ENCODE measurements at regions not wholly inside any gene's neighbourhood (a gene's known extent, or its start where the extent isn't known, plus 50 kb on each side); places are given as distances from the start of the nearest gene placed in this dataset.
A peak's percentile ranks its signal among the peaks of the same experiment; 100 is the strongest.

GRCh38 chr20:21019468-21019813 is 86.7 kb downstream of the LINC00237 start (continued):
- TF ChIP-seq ZSCAN31 (CRISPR knock-in tag; IDR thresholded peaks at IDR 0.05; ENCODE audit: low read depth) (0 out of 2 replicates have a peak, but pooled peaks have one; percentile 21), CENPX (CRISPR knock-in tag; IDR thresholded peaks at IDR 0.05) (no peak), WIZ (CRISPR knock-in tag; IDR thresholded peaks at IDR 0.05) (no peak), ZNF136 (CRISPR knock-in tag; IDR thresholded peaks at IDR 0.05; ENCODE audit: low read depth) (peak; percentile 47; the same call in 1 of the 2 replicates)
- TF ChIP-seq, protein P1, sequence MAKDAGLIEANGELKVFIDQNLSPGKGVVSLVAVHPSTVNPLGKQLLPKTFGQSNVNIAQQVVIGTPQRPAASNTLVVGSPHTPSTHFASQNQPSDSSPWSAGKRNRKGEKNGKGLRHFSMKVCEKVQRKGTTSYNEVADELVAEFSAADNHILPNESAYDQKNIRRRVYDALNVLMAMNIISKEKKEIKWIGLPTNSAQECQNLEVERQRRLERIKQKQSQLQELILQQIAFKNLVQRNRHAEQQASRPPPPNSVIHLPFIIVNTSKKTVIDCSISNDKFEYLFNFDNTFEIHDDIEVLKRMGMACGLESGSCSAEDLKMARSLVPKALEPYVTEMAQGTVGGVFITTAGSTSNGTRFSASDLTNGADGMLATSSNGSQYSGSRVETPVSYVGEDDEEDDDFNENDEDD (CRISPR knock-in tag; IDR thresholded peaks at IDR 0.05; ENCODE audit: borderline replicate concordance), result 0 out of 2 replicates have a peak, but pooled peaks have one; percentile 18

DNA sequence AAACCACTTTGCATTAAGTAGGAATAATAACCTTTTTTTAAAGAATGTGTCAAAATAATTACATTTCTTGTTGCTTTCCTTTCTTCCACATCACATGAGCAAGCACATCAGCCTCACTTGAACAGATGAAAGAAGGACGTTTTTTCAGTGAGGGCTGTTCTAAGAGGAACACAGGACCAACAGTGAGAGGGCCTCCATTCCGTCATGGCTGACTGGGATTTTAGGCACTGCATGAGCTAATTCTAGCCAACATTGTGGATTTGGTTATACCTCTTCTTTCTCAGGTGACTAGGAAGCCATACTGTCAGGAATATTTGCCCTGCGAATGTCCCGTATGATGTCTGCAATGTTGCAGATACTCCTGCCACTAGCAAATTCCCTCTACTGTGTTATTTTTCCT is 87.6 kb downstream of the LINC00237 start:
- in situ Hi-C loops (cut with HindIII; ENCODE audit: extremely low pct_ligation_motif_present, low pct_unique_long_range_greater_than_20kb) (no loop called here), intact Hi-C loops (cut with micrococcal nuclease; ENCODE audit: unreplicated experiment) (loop anchor here (5.0 kb wide), 2 partner anchors 46 to 156 kb away; no protein-coding TSS in a partner anchor)
- no peak for FAIRE-seq
- TF ChIP-seq ZNF773 (CRISPR knock-in tag; IDR thresholded peaks at IDR 0.05; ENCODE audit: borderline replicate concordance) (no peak), TARDBP (CRISPR knock-in tag; IDR thresholded peaks at IDR 0.05) (no peak), SATB2 (CRISPR knock-in tag; IDR thresholded peaks at IDR 0.05) (no peak), ZNF644 (CRISPR knock-in tag; IDR thresholded peaks at IDR 0.05; ENCODE audit: low read depth) (no peak), ZNF24 (IDR thresholded peaks at IDR 0.05) (no peak), AGO1 (IDR thresholded peaks at IDR 0.05; ENCODE audit: low read depth, low read length, poor library complexity, severe bottlenecking) (no peak), NFE2 (CRISPR knock-in tag; IDR thresholded peaks at IDR 0.05) (no peak), ZIK1 (CRISPR knock-in tag; IDR thresholded peaks at IDR 0.05; ENCODE audit: borderline replicate concordance, low read depth) (no peak), FOXA3 (CRISPR knock-in tag; IDR thresholded peaks at IDR 0.05) (no peak), SNRNP70 (IDR thresholded peaks at IDR 0.05; ENCODE audit: low read depth, low read length) (no peak), GZF1 (CRISPR knock-in tag; IDR thresholded peaks at IDR 0.05) (no peak), ZNF180 (CRISPR knock-in tag; IDR thresholded peaks at IDR 0.05; ENCODE audit: borderline replicate concordance, low read depth) (no peak), NFIC (IDR thresholded peaks at IDR 0.05; ENCODE audit: low read length) (no peak), ZNF563 (CRISPR knock-in tag; IDR thresholded peaks at IDR 0.05) (no peak), JUNB (CRISPR knock-in tag; IDR thresholded peaks at IDR 0.05; ENCODE audit: borderline replicate concordance) (no peak)
- TF ChIP-seq, protein P2, sequence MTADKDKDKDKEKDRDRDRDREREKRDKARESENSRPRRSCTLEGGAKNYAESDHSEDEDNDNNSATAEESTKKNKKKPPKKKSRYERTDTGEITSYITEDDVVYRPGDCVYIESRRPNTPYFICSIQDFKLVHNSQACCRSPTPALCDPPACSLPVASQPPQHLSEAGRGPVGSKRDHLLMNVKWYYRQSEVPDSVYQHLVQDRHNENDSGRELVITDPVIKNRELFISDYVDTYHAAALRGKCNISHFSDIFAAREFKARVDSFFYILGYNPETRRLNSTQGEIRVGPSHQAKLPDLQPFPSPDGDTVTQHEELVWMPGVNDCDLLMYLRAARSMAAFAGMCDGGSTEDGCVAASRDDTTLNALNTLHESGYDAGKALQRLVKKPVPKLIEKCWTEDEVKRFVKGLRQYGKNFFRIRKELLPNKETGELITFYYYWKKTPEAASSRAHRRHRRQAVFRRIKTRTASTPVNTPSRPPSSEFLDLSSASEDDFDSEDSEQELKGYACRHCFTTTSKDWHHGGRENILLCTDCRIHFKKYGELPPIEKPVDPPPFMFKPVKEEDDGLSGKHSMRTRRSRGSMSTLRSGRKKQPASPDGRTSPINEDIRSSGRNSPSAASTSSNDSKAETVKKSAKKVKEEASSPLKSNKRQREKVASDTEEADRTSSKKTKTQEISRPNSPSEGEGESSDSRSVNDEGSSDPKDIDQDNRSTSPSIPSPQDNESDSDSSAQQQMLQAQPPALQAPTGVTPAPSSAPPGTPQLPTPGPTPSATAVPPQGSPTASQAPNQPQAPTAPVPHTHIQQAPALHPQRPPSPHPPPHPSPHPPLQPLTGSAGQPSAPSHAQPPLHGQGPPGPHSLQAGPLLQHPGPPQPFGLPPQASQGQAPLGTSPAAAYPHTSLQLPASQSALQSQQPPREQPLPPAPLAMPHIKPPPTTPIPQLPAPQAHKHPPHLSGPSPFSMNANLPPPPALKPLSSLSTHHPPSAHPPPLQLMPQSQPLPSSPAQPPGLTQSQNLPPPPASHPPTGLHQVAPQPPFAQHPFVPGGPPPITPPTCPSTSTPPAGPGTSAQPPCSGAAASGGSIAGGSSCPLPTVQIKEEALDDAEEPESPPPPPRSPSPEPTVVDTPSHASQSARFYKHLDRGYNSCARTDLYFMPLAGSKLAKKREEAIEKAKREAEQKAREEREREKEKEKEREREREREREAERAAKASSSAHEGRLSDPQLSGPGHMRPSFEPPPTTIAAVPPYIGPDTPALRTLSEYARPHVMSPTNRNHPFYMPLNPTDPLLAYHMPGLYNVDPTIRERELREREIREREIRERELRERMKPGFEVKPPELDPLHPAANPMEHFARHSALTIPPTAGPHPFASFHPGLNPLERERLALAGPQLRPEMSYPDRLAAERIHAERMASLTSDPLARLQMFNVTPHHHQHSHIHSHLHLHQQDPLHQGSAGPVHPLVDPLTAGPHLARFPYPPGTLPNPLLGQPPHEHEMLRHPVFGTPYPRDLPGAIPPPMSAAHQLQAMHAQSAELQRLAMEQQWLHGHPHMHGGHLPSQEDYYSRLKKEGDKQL (CRISPR knock-in tag; IDR thresholded peaks at IDR 0.05; ENCODE audit: low read depth), result no peak

More for the DNA sequence above, 87.6 kb downstream of the LINC00237 start:
- CTCF ChIA-PET (ENCODE audit: low intra/inter-chr PET ratio, low total read pairs), result no interaction called here
- H3K36me3 ChIP-seq (replicated peaks in 1 of 2; ENCODE audit: control insufficient read depth in 1 of 2, insufficient read depth in 2 of 2, low read length in 2 of 2), result no peaks in the 10 kb centered on the region
- H3K9me3 ChIP-seq (ENCODE audit: low read length), result no peaks in the 10 kb centered on the region
- no peaks in the 10 kb centered on the region for H3K79me2 ChIP-seq (ENCODE audit: insufficient read depth, low read length)
- POLR2A ChIA-PET, result no interaction called here
- no peak overlapping the region for H2AFZ ChIP-seq (ENCODE audit: low read length)
- H3K4me2 ChIP-seq (ENCODE audit: low read depth, low read length), result no peak overlapping the region
- no peak overlapping the region for H3K9ac ChIP-seq (ENCODE audit: insufficient read depth, low read depth, low read length)
- no TSS peak for BruUV-seq (replicated peaks)
- no peaks in the 10 kb centered on the region for H4K20me1 ChIP-seq (ENCODE audit: insufficient read depth, low read length)
- H3K4me3 ChIP-seq (replicated peaks in 1 of 3; ENCODE audit: insufficient read depth in 1 of 3, low read depth in 2 of 3, low read length in 3 of 3), result no peak overlapping the region
- ATAC-seq (no peak), DNase-seq (ENCODE audit: low spot score) (no peak)
- H3K4me1 ChIP-seq (ENCODE audit: insufficient read depth, low read length), result peaks cover 72% of the 10 kb centered on the region
- WGBS (ENCODE audit: low lambda C conversion rate), result 81% methylated on average over 4 of the region's 4 CpGs
- peak overlapping the region; percentile 59 for H3K27ac ChIP-seq (ENCODE audit: extremely low read length, insufficient read depth, low read length)
- H3K27me3 ChIP-seq (ENCODE audit: control insufficient read depth in 1 of 2, insufficient read depth in 2 of 2, low read length in 2 of 2), result no peaks in the 10 kb centered on the region
